HepG2 (cell line): ENCODE measurements at regions not wholly inside any gene's neighbourhood (a gene's known extent, or its start where the extent isn't known, plus 50 kb on each side); places are given as distances from the start of the nearest gene placed in this dataset.

Experiments used
- ATAC-seq: fragments of 200-7000 bp; cut with Tn5 transposase; 3 replicates; pipeline ENCODE4 v1.9.1; 2020; ENCODE audit warnings: mild to moderate bottlenecking, moderate library complexity
- BruUV-seq: library from RNA; stranded (reverse); fragments of 400-500 nt; replicated peaks from 2 replicates; lab custom pipeline; 2021; lab: Mats Ljungman, UMichigan
- CTCF ChIA-PET: fragments of 300-600 bp; formaldehyde crosslinking; extraction: SDS; loops from one replicate; lab custom pipeline; 2021; ENCODE audit warnings: low total read pairs, inconsistent platforms, low intra/inter-chr PET ratio; lab: Yijun Ruan, JAX
- POLR2A ChIA-PET: fragments of 350-600 bp; sonication (Branson Sonifier 250); formaldehyde crosslinking; loops from one replicate; lab custom pipeline; 2020; ENCODE audit warnings: antibody characterized with exemption, inconsistent platforms; lab: Yijun Ruan, JAX
- DNase-seq: peaks from one replicate; pipeline ENCODE4 v3.0.0-alpha.2; 2015; ENCODE audit warnings: low spot score
- FAIRE-seq: peaks from 3 replicates; lab custom pipeline; 2011; peaks lifted over from hg19 to GRCh38; lab: Jason Lieb, UNC
- H2AFZ ChIP-seq: one replicate; pipeline ENCODE4 v1.6.1; 2011; ENCODE audit warnings: low read length, inconsistent platforms
- H3K27ac ChIP-seq: fragments of 300-600 bp; 3 replicates; pipeline ENCODE4 v1.8.0; 2011; ENCODE audit warnings: mixed run types, mild to moderate bottlenecking, mixed read lengths, low read length, inconsistent platforms; ENCODE audit not compliant: insufficient read depth; ENCODE audit errors: extremely low read length
- H3K27me3 ChIP-seq, 2 experiments: fragments of 200-600 bp in 1 of 2; 2 replicates in 1 of 2; 3 replicates in 1 of 2; pipeline versions ENCODE4 v1.6.0 to v1.8.0; 2011; ENCODE audit warnings: low read length in 2 of 2, mild to moderate bottlenecking in 2 of 2, moderate library complexity in 2 of 2, inconsistent platforms in 1 of 2; ENCODE audit not compliant: insufficient read depth in 2 of 2, control insufficient read depth in 1 of 2
- H3K36me3 ChIP-seq, 2 experiments: fragments of 200-600 bp in 1 of 2; replicated peaks in 1 of 2; 2 replicates in 1 of 2; 3 replicates in 1 of 2; pipeline versions ENCODE4 v1.5.1 to v1.8.0; 2011; ENCODE audit warnings: low read length in 2 of 2, inconsistent platforms in 1 of 2; ENCODE audit not compliant: insufficient read depth in 2 of 2, control insufficient read depth in 1 of 2
- H3K4me1 ChIP-seq: 2 replicates; pipeline ENCODE4 v1.5.1; 2012; ENCODE audit warnings: low read length, inconsistent platforms; ENCODE audit not compliant: insufficient read depth
- H3K4me2 ChIP-seq: 2 replicates; pipeline ENCODE4 v1.6.0; 2011; ENCODE audit warnings: low read depth, low read length, inconsistent platforms
- H3K4me3 ChIP-seq, 3 experiments: fragments of 200-600 bp in 1 of 3; sonication (generic), shearing (Covaris generic) in 1 of 3; replicated peaks in 1 of 3; 2 replicates each; pipeline ENCODE4 v1.5.1; 2011 to 2016; ENCODE audit warnings: low read length in 3 of 3, inconsistent platforms in 2 of 3, low read depth in 2 of 3, mild to moderate bottlenecking in 2 of 3, control low read depth in 1 of 3, mixed read lengths in 1 of 3; ENCODE audit not compliant: insufficient read depth in 1 of 3
- H3K79me2 ChIP-seq: one replicate; pipeline ENCODE4 v1.6.1; 2011; ENCODE audit warnings: low read length, inconsistent platforms; ENCODE audit not compliant: insufficient read depth
- H3K9ac ChIP-seq: 2 replicates; pipeline ENCODE4 v1.6.0; 2011; ENCODE audit warnings: mild to moderate bottlenecking, low read depth, low read length, inconsistent platforms; ENCODE audit not compliant: insufficient read depth
- H3K9me3 ChIP-seq: 2 replicates; pipeline ENCODE4 v1.5.1; 2012; ENCODE audit warnings: mild to moderate bottlenecking, low read length
- H4K20me1 ChIP-seq: 2 replicates; pipeline ENCODE4 v1.6.0; 2011; ENCODE audit warnings: inconsistent platforms, mild to moderate bottlenecking, low read length, moderate library complexity; ENCODE audit not compliant: insufficient read depth
- ELF3 ChIP-seq: IDR thresholded peaks from 2 replicates; pipeline ENCODE4 v1.6.1; 2016; ENCODE audit warnings: missing genetic modification reagents, missing compliant biosample characterization
- FOXJ3 ChIP-seq: sonication (generic); formaldehyde crosslinking; IDR thresholded peaks from 2 replicates; pipeline ENCODE4 v1.4.0; 2020; ENCODE audit warnings: missing genetic modification reagents, mild to moderate bottlenecking, borderline replicate concordance
- GPBP1L1 ChIP-seq: sonication (generic); formaldehyde crosslinking; IDR thresholded peaks from 2 replicates; pipeline ENCODE4 v1.5.0; 2020; ENCODE audit warnings: mild to moderate bottlenecking, missing genetic modification reagents
- HNF4G ChIP-seq, 2 experiments: sonication (generic) in 1 of 2; formaldehyde crosslinking in 1 of 2; IDR thresholded peaks; 2 replicates each; pipeline versions ENCODE4 v1.4.0 to v1.6.1; 2011 to 2020; ENCODE audit warnings: borderline replicate concordance in 2 of 2, low read depth in 2 of 2, mild to moderate bottlenecking in 2 of 2, low read length in 1 of 2, missing genetic modification reagents in 1 of 2, moderate library complexity in 1 of 2
- NFIB ChIP-seq: sonication (generic); formaldehyde crosslinking; IDR thresholded peaks from 2 replicates; pipeline ENCODE4 v1.9.0; 2021; ENCODE audit warnings: missing genetic modification reagents, mild to moderate bottlenecking, borderline replicate concordance
- PCBP2 ChIP-seq: fragments of 200-400 bp; formaldehyde crosslinking; optimal IDR thresholded peaks from 2 replicates; pipeline ENCODE3; 2018; ENCODE audit warnings: low read length, low read depth; ENCODE audit not compliant: poor library complexity, severe bottlenecking
- RFX1 ChIP-seq: fragments of 450-650 bp; IDR thresholded peaks from 2 replicates; pipeline ENCODE4 v1.6.1; 2017
- RXRB ChIP-seq: IDR thresholded peaks from 2 replicates; pipeline ENCODE4 v1.6.1; 2016; ENCODE audit warnings: borderline replicate concordance, missing genetic modification reagents, missing compliant biosample characterization
- SUZ12 ChIP-seq: fragments of 150-350 bp; IDR thresholded peaks from 2 replicates; pipeline ENCODE4 v1.6.1; 2014; ENCODE audit warnings: low read depth, low read length
- THAP7 ChIP-seq: sonication (generic); formaldehyde crosslinking; IDR thresholded peaks from 2 replicates; pipeline ENCODE4 v1.8.1; 2023; ENCODE audit warnings: mild to moderate bottlenecking, missing genetic modification reagents
- ZFP37 ChIP-seq: sonication (generic); formaldehyde crosslinking; IDR thresholded peaks from 2 replicates; pipeline ENCODE4 v1.4.0; 2020; ENCODE audit warnings: missing genetic modification reagents, borderline replicate concordance
- ZMAT5 ChIP-seq: sonication (generic); formaldehyde crosslinking; IDR thresholded peaks from 2 replicates; pipeline ENCODE4 v1.5.0; 2020; ENCODE audit warnings: mild to moderate bottlenecking, low read depth, missing genetic modification reagents, borderline replicate concordance
- ZNF773 ChIP-seq: sonication (generic); formaldehyde crosslinking; IDR thresholded peaks from 2 replicates; pipeline ENCODE4 v1.4.0; 2020; ENCODE audit warnings: missing genetic modification reagents, borderline replicate concordance
- ZNF83 ChIP-seq: sonication (generic); formaldehyde crosslinking; IDR thresholded peaks from 2 replicates; pipeline ENCODE4 v1.4.0; 2020; ENCODE audit warnings: missing genetic modification reagents, mild to moderate bottlenecking, borderline replicate concordance
- whole genome bisulfite sequencing: methylation state at CpG from one replicate; pipeline ENCODE4 v1.1.6; 2017; ENCODE audit warnings: low lambda C conversion rate; 5-methylcytosine and 5-hydroxymethylcytosine counted together
- in situ Hi-C: cut with HindIII; loops from 2 replicates; pipeline ENCODE4 v1.10.0; 2017; ENCODE audit warnings: low pct_unique_long_range_greater_than_20kb; ENCODE audit not compliant: extremely low pct_ligation_motif_present
- intact Hi-C: fragments of 100-400 bp; cut with micrococcal nuclease; formaldehyde crosslinking; loops from one replicate; pipeline ENCODE4 v1.10.0; 2022; ENCODE audit not compliant: unreplicated experiment
- TF ChIP-seq, protein P1 (sequence below): sonication (generic); formaldehyde crosslinking; IDR thresholded peaks from 2 replicates; pipeline ENCODE4 v1.5.0; 2020; ENCODE audit warnings: missing genetic modification reagents, mild to moderate bottlenecking, borderline replicate concordance
- TF ChIP-seq, protein P2 (sequence below): sonication (generic); formaldehyde crosslinking; IDR thresholded peaks from 2 replicates; pipeline ENCODE4 v1.4.0; 2020; ENCODE audit warnings: missing genetic modification reagents, low read depth, mild to moderate bottlenecking, borderline replicate concordance
- TF ChIP-seq, protein P3 (sequence below): sonication (generic); formaldehyde crosslinking; IDR thresholded peaks from 2 replicates; pipeline ENCODE4 v1.5.0; 2020; ENCODE audit warnings: mild to moderate bottlenecking, missing genetic modification reagents, borderline replicate concordance

DNA sequence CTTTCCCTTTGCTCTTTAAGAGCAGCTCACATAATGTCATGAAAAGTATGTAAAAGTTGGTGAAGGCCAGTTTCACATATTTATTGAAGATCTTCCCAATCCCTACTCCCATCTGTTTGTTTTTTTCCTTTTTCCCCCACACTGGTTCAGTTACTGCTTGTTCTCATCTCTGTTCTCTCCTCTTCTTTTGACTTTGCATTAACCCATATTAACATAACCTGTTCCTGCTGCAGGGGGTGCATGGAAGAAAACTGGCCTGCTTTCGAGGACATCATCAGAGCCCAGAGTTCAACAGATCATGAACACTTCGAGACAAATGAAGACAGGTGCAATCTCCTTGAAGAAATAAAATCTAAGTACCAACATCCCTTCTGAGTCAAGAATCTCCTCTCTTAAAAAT is 93.3 kb upstream of the FAM3C start:
- Histone ChIP-seq H4K20me1 (no peaks in the 10 kb centered on the region), H3K4me1 (no peaks in the 10 kb centered on the region), H3K79me2 (no peaks in the 10 kb centered on the region), H3K27ac (no peak overlapping the region), H3K4me3 (no peak overlapping the region), H3K27me3 (no peaks in the 10 kb centered on the region; a peak in 1 of 5 replicates), H3K9me3 (no peaks in the 10 kb centered on the region), H3K9ac (no peak overlapping the region), H3K36me3 (no peaks in the 10 kb centered on the region), H3K4me2 (no peak overlapping the region), H2AFZ (no peak overlapping the region)
- CTCF ChIA-PET: no interaction called here
- ATAC-seq: no peak
- FAIRE-seq: no peak
- intact Hi-C loops: no loop called here
- 2% methylated on average over 2 of the region's 2 CpGs for WGBS
- POLR2A ChIA-PET: no interaction called here
- BruUV-seq: no TSS peak
- DNase-seq: no peak
- in situ Hi-C loops: no loop called here
- TF ChIP-seq, protein P1, sequence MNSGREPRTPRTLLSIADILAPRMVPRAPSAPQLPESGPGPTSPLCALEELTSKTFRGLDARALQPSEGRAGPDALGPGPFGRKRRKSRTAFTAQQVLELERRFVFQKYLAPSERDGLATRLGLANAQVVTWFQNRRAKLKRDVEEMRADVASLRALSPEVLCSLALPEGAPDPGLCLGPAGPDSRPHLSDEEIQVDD: no peak
- TF ChIP-seq ELF3 (CRISPR knock-in tag) (no peak), ZNF83 (CRISPR knock-in tag) (no peak), THAP7 (CRISPR knock-in tag) (no peak), RFX1 (no peak), NFIB (CRISPR knock-in tag) (no peak), ZMAT5 (no peak), GPBP1L1 (no peak), PCBP2 (no peak), SUZ12 (no peak), ZFP37 (CRISPR knock-in tag) (no peak), ZNF773 (CRISPR knock-in tag) (no peak), FOXJ3 (CRISPR knock-in tag) (no peak), RXRB (no peak), HNF4G (IDR thresholded peaks at IDR 0.05; ENCODE audit: borderline replicate concordance, low read depth, low read length) (no peak), HNF4G (CRISPR knock-in tag; IDR thresholded peaks at IDR 0.05; ENCODE audit: borderline replicate concordance, low read depth) (no peak)
- TF ChIP-seq, protein P2, sequence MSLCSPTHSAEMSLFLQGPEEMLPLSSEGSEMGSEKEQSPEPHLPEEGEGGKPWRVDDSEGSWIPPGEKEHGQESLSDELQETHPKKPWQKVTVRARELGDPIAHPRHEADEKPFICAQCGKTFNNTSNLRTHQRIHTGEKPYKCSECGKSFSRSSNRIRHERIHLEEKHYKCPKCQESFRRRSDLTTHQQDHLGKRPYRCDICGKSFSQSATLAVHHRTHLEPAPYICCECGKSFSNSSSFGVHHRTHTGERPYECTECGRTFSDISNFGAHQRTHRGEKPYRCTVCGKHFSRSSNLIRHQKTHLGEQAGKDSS (CRISPR knock-in tag): no peak
- TF ChIP-seq, protein P3, sequence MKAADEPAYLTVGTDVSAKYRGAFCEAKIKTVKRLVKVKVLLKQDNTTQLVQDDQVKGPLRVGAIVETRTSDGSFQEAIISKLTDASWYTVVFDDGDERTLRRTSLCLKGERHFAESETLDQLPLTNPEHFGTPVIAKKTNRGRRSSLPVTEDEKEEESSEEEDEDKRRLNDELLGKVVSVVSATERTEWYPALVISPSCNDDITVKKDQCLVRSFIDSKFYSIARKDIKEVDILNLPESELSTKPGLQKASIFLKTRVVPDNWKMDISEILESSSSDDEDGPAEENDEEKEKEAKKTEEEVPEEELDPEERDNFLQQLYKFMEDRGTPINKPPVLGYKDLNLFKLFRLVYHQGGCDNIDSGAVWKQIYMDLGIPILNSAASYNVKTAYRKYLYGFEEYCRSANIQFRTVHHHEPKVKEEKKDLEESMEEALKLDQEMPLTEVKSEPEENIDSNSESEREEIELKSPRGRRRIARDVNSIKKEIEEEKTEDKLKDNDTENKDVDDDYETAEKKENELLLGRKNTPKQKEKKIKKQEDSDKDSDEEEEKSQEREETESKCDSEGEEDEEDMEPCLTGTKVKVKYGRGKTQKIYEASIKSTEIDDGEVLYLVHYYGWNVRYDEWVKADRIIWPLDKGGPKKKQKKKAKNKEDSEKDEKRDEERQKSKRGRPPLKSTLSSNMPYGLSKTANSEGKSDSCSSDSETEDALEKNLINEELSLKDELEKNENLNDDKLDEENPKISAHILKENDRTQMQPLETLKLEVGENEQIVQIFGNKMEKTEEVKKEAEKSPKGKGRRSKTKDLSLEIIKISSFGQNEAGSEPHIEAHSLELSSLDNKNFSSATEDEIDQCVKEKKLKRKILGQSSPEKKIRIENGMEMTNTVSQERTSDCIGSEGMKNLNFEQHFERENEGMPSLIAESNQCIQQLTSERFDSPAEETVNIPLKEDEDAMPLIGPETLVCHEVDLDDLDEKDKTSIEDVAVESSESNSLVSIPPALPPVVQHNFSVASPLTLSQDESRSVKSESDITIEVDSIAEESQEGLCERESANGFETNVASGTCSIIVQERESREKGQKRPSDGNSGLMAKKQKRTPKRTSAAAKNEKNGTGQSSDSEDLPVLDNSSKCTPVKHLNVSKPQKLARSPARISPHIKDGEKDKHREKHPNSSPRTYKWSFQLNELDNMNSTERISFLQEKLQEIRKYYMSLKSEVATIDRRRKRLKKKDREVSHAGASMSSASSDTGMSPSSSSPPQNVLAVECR: no peak
- TF ChIP-seq, all 625 proteins: peak for 0
